HCT116 (cell line): ENCODE measurements at regions not wholly inside any gene's neighbourhood (a gene's known extent, or its start where the extent isn't known, plus 50 kb on each side); places are given as distances from the start of the nearest gene placed in this dataset.

ENCODE experiments used
- CBX3 ChIP-seq: IDR thresholded peaks from 2 replicates; pipeline ENCODE4 v1.6.1; 2012; ENCODE audit warnings: low read depth
- EZH2 ChIP-seq: fragments of 200-600 bp; sonication (generic); IDR thresholded peaks from 2 replicates; pipeline ENCODE4 v1.6.1; 2017; ENCODE audit warnings: antibody characterized with exemption, mixed run types
- FOSL1 ChIP-seq: IDR thresholded peaks from 2 replicates; pipeline ENCODE4 v1.6.1; 2012; ENCODE audit warnings: low read depth
- JUND ChIP-seq: IDR thresholded peaks from 2 replicates; pipeline ENCODE4 v1.6.1; 2012
- POLR2A ChIP-seq: IDR thresholded peaks from 2 replicates; pipeline ENCODE4 v1.7.0; 2011; ENCODE audit warnings: borderline replicate concordance; ENCODE audit not compliant: insufficient read depth, insufficient read length; ENCODE audit errors: extremely low read depth
- ZNF274 ChIP-seq: fragments of 200-500 bp; sonication (Bioruptor generic); IDR thresholded peaks from 2 replicates; pipeline ENCODE4 v1.6.1; 2014; ENCODE audit warnings: mild to moderate bottlenecking, low read depth, low read length, inconsistent platforms
- TF ChIP-seq, protein P1 (sequence below), 3 experiments: fragments of 200-600 bp in 1 of 3; sonication (generic) in 1 of 3; IDR thresholded peaks in 2 of 3; conservative IDR thresholded peaks in 1 of 3; 2 replicates each; pipeline ENCODE4 v1.5.1; 2012 to 2017; ENCODE audit warnings: low read depth in 2 of 3, low read length in 2 of 3, antibody characterized with exemption in 1 of 3, borderline replicate concordance in 1 of 3, control low read depth in 1 of 3, mild to moderate bottlenecking in 1 of 3, mixed read lengths in 1 of 3, mixed run types in 1 of 3, moderate library complexity in 1 of 3; ENCODE audit not compliant: insufficient read depth in 1 of 3

- no peak for TF ChIP-seq POLR2A
- TF ChIP-seq, protein P1, sequence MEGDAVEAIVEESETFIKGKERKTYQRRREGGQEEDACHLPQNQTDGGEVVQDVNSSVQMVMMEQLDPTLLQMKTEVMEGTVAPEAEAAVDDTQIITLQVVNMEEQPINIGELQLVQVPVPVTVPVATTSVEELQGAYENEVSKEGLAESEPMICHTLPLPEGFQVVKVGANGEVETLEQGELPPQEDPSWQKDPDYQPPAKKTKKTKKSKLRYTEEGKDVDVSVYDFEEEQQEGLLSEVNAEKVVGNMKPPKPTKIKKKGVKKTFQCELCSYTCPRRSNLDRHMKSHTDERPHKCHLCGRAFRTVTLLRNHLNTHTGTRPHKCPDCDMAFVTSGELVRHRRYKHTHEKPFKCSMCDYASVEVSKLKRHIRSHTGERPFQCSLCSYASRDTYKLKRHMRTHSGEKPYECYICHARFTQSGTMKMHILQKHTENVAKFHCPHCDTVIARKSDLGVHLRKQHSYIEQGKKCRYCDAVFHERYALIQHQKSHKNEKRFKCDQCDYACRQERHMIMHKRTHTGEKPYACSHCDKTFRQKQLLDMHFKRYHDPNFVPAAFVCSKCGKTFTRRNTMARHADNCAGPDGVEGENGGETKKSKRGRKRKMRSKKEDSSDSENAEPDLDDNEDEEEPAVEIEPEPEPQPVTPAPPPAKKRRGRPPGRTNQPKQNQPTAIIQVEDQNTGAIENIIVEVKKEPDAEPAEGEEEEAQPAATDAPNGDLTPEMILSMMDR (IDR thresholded peaks at IDR 0.05 in 2 of 3, conservative IDR thresholded peaks at IDR 0.05 in 1 of 3; ENCODE audit: borderline replicate concordance in 1 of 3, insufficient read depth in 1 of 3, low read depth in 2 of 3, low read length in 2 of 3), result no peak
- no peak for TF ChIP-seq EZH2
- TF ChIP-seq ZNF274, result no peak
- TF ChIP-seq CBX3, result no peak
- TF ChIP-seq FOSL1, result no peak
- TF ChIP-seq JUND, result no peak
These were observed 118.5 kb downstream of the GLUD2 start for GRCh38 chrX:121165930-121166359.
